ENCODE measurements at regions not wholly inside any gene's neighbourhood (a gene's known extent, or its start where the extent isn't known, plus 50 kb on each side); places are given as distances from the start of the nearest gene placed in this dataset.

- no peak for DNase-seq (ENCODE audit: low spot score)
These were observed 200.6 kb upstream of the PGRMC2 start for GRCh38 chr4:128488055-128488705.

- no peak for DNase-seq (ENCODE audit: low spot score)
These were observed 197.3 kb upstream of the PGRMC2 start for GRCh38 chr4:128484896-128485295.

GRCh38 chr4:128483816-128484215, 196.2 kb upstream of the PGRMC2 start:
- no peak for DNase-seq (ENCODE audit: low spot score)

GRCh38 chr4:128483041-128483440, 195.4 kb upstream of the PGRMC2 start:
- DNase-seq (ENCODE audit: low spot score), result no peak

- no peak for DNase-seq (ENCODE audit: low spot score)
These were observed 194.3 kb upstream of the PGRMC2 start for GRCh38 chr4:128481752-128482480.

GRCh38 chr4:128480945-128481344, 193.3 kb upstream of the PGRMC2 start:
- no peak for DNase-seq (ENCODE audit: low spot score)

- no peak for DNase-seq (ENCODE audit: low spot score)
These were observed 189.9 kb upstream of the PGRMC2 start for GRCh38 chr4:128477540-128477939.

GRCh38 chr4:128475597-128475996, 188.0 kb upstream of the PGRMC2 start:
- DNase-seq (ENCODE audit: low spot score), result no peak

- no peak for DNase-seq (ENCODE audit: low spot score)
These were observed 184.0 kb upstream of the PGRMC2 start for GRCh38 chr4:128471576-128471975.

- no peak for DNase-seq (ENCODE audit: low spot score)
These were observed 183.0 kb upstream of the PGRMC2 start for GRCh38 chr4:128470492-128471053.

GRCh38 chr4:128468123-128468989, 180.7 kb upstream of the PGRMC2 start:
- no peak for DNase-seq (ENCODE audit: low spot score)

GRCh38 chr4:128465523-128465922, 177.9 kb upstream of the PGRMC2 start:
- DNase-seq (ENCODE audit: low spot score), result no peak

GRCh38 chr4:128463006-128463405, 175.4 kb upstream of the PGRMC2 start:
- no peak for DNase-seq (ENCODE audit: low spot score)

GRCh38 chr4:128462103-128462783, 174.6 kb upstream of the PGRMC2 start:
- DNase-seq (ENCODE audit: low spot score), result no peak

- no peak for DNase-seq (ENCODE audit: low spot score)
These were observed 173.9 kb upstream of the PGRMC2 start for GRCh38 chr4:128461291-128462102.

- no peak for DNase-seq (ENCODE audit: low spot score)
These were observed 171.9 kb upstream of the PGRMC2 start for GRCh38 chr4:128459547-128459946.

- DNase-seq (ENCODE audit: low spot score), result no peak
These were observed 171.2 kb upstream of the PGRMC2 start for GRCh38 chr4:128458816-128459215.

GRCh38 chr4:128457726-128458125, 170.1 kb upstream of the PGRMC2 start:
- no peak for DNase-seq (ENCODE audit: low spot score)

- DNase-seq (ENCODE audit: low spot score), result no peak
These were observed 168.6 kb upstream of the PGRMC2 start for GRCh38 chr4:128456171-128456570.

GRCh38 chr4:128455480-128455879, 167.9 kb upstream of the PGRMC2 start:
- DNase-seq (ENCODE audit: low spot score), result no peak

GRCh38 chr4:128454881-128455280, 167.3 kb upstream of the PGRMC2 start:
- DNase-seq (ENCODE audit: low spot score), result no peak
